HG02588 (cell line): ENCODE measurements at regions not wholly inside any gene's neighbourhood (a gene's known extent, or its start where the extent isn't known, plus 50 kb on each side); places are given as distances from the start of the nearest gene placed in this dataset.

Experiments used
- ATAC-seq: cut with Tn5 transposase; IDR thresholded peaks from one replicate; pipeline ENCODE4 v1.9.1; 2021; ENCODE audit warnings: mild to moderate bottlenecking, moderate library complexity; ENCODE audit not compliant: unreplicated experiment

DNA sequence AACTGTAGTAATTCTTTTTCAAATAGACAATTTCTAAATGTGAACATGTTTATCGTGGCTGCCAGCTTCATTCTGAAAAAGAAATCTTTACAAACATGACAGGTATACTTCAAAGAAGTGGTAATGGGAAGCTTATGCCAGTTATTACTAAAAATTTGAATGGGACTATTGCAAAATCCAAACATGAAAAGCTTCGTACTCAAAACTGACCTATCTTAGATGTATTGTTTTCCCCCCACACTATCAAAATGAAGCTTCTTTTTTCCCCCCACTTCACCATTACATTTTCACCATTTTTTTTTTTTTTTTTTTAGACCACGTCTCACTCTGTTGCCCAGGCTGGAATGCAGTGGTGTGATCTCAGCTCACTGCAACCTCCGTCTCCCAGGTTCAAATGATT lies 50.4 kb upstream of the SERTAD2 start:
- ATAC-seq, result no peak

DNA sequence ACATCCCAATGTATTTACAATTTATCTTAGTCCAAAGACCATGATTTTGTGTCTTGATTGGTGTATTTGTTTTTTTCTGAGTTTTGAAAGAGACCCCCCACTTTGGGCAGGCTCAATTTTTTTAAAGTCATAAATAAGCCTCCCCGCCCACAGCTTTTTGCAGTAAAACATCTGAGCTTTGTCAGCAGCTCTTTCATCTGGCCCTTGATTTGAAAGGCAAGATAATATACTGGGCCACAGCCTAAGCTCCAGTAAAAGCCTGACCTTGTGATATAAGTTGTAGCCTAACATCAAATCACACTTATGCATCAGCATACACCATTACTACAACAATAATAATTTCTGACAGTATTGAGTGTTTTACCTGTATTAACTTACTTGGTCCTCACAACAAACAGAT lies 51.3 kb upstream of the SERTAD2 start:
- no peak for ATAC-seq

- ATAC-seq, result no peak
Observed at GRCh38 chr2:64707276-64707675, 53.6 kb upstream of the SERTAD2 start.

GRCh38 chr2:64708829-64709228 lies 55.1 kb upstream of the SERTAD2 start:
- no peak for ATAC-seq

DNA sequence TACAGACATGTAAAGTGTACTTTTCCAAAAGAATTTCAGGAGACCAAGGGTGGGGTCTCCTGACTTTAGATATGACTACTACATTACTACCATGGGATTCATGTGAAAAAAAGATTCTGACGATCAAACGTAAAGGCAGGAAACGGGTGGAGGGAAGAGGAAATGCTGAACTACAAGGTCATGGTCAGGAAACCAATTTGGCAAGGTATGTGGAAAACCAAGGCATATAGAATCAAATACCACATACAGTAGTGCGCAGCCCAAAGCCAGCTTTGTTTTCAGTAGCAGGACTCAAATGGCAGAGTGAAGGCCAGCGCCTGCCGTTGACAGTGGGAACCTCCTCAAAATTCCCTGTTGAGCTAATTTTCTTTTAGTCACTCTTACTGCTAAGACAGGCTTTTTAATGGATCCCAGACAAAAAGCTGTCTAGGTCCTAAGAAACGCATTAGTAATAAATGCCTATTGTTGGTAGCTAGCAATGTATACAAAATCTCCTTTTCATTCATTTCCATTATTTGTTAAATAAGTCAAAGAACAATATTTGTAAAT lies 57.6 kb upstream of the SERTAD2 start:
- ATAC-seq, result no peak

DNA sequence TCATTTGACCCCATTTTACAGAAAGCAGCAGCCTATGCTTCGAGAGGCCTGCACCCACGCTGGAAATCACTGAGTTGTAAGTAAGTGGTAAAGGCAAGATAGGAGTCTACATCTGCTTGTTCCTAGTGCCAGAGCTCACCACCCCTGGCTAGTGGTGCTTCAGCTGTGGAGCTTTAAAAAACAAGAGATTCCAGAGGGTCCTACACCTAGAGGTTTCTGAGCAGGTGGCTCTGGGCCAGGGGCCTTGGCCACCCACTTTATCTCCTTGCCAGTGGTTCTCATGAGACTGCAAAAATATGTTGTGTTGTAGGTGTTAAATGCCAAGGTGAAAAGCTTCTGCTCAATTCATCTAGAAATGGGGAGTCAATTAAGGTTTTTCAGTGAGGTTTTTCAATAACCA lies 60.0 kb upstream of the SERTAD2 start:
- ATAC-seq, result no peak

DNA sequence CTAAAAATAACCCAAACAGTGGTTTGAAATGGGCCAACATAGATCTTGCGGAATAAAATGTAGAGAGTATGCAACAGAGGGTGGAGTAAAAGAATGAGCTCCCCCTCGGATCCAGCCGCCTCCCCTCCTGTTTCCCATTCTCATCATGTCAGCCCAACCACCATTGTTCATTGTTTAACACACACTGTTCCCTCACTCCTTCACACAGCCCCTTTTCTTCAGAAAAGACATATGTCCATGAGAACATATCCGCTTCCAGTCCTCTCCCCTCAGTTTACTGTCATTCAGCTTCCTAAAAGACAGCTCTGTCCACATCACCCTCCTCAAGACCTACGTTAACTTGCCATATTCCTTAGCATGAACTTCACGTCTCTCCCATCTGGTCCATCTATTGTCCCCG lies 62.9 kb upstream of the SERTAD2 start:
- no peak for ATAC-seq

- ATAC-seq, result no peak
Observed at GRCh38 chr2:64718250-64718885, 64.7 kb upstream of the SERTAD2 start.

- ATAC-seq, result no peak
Observed at GRCh38 chr2:64720535-64721319, 67.0 kb upstream of the SERTAD2 start.

- ATAC-seq, result no peak
Observed at GRCh38 chr2:64721320-64721623, 67.6 kb upstream of the SERTAD2 start.

DNA sequence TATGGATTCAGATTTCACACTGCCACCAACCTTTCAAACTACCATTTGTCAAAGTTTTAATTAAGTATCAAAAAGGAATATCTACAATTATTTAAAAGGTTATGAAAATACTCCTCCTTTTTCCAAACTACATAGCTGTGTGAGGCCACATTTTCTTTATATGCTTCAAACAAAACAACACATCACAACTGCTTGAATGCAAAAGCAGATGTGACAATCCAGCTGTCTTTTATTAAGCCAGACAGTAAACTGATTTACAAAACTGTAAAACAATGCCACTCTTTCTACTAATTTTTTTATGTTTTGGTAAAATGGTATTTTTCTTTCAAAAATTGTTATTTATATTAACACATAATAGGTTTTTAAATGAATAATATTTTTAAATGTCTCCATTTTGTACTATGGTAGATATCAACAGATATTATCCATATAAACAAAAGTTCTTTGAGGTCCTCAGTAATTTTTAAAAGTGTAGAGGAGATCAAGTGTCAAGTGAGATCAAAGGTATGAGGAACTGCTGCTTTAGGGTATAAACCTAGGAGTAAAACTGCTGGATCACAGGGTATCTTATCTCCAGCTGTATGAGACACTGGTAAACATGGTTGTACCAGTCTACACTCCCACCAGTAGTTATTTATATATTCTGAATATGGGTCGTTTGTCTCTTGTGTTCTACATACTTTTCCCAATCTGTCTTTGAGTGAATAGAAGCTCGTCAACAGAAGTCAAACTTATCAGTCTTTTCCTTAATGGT lies 68.8 kb upstream of the SERTAD2 start:
- no peak for ATAC-seq

DNA sequence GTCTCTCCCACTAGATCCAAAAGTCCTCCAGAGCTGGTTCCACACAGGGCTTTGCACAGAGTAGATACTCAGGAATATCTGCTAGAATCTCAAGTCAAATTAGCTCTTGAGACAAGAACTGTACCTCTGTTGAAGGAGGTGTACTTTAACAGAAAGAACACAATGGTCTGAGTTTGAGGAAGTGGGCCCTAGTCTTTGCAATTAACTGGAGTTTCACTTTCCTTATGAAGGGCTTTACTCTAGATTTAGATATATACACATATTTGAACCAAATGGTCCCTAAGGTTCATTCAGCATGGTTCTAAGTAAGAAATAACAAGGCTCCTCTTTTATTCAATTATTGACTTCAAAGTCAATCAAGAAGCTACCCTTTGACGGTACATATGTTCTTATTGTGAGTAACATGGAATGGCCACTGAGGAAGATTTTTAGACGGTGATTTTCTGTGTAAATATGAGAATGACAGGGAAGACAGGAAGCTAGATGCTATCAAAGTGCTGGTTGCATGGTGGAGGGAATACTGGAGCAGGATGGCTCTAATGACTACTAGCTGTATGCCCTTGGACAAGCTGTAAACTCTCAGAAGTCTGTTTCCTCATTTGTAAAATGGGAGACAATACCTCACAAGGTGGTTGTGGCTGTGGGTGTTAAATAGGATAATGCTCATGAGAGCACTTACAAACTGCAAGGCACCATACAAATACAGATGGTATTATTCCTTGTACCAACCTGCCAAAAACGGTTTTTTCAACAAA lies 73.5 kb upstream of the SERTAD2 start:
- ATAC-seq, result peak; percentile 88

- ATAC-seq, result no peak
Observed at GRCh38 chr2:64727843-64728463, 74.2 kb upstream of the SERTAD2 start.

GRCh38 chr2:64730551-64731262 lies 77.0 kb upstream of the SERTAD2 start:
- ATAC-seq, result no peak

GRCh38 chr2:64731263-64731643 lies 77.5 kb upstream of the SERTAD2 start:
- no peak for ATAC-seq

- no peak for ATAC-seq
Observed at GRCh38 chr2:64731746-64732145, 78.0 kb upstream of the SERTAD2 start.

GRCh38 chr2:64732146-64732545 lies 78.4 kb upstream of the SERTAD2 start:
- no peak for ATAC-seq

GRCh38 chr2:64735504-64735903 lies 81.8 kb upstream of the SERTAD2 start:
- ATAC-seq, result no peak

- ATAC-seq, result no peak
Observed at GRCh38 chr2:64737547-64737946, 83.8 kb upstream of the SERTAD2 start.

- peak; percentile 83 for ATAC-seq
Observed at GRCh38 chr2:64738026-64738425, 84.3 kb upstream of the SERTAD2 start.
